Stimulated activated CD8-positive, alpha-beta memory T cell treated with anti-CD3 and anti-CD28 coated beads, Interleukin-15, amount 100 ng/mL, for 48 hours (primary cell): ENCODE measurements at regions not wholly inside any gene's neighbourhood (a gene's known extent, or its start where the extent isn't known, plus 50 kb on each side); places are given as distances from the start of the nearest gene placed in this dataset.
"Not testable (repeated sequence)": the region's sequence is repeated elsewhere in the genome, so short reads cannot be mapped to it uniquely, and the experiment has no call there.

Experiments used
- DNase-seq, 2 donors: peaks; one replicate each; pipeline ENCODE4 v3.0.0-alpha.2; 2020; ENCODE audit warnings: low read depth in 2 of 2

DNA sequence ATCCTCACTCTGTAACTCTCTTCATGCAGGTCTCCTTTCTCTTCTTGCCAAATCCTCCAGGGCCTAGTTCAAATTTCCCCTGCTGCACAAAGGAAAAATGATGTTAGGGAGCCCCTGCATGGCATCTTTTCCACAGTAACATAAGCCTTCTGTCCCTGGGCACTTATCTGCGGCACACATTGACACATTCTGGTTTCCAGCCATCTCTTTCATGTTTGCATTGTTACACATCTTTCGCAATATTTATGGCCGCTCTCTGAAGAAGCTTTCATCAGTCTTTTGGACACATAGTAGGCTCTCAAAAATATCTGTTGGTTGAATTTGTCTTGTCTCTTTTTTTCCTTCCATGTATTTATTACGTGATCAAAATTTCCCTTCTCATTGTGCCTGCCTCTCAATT, 1806.1 kb upstream of the PIK3C3 start:
- no peak for DNase-seq

DNA sequence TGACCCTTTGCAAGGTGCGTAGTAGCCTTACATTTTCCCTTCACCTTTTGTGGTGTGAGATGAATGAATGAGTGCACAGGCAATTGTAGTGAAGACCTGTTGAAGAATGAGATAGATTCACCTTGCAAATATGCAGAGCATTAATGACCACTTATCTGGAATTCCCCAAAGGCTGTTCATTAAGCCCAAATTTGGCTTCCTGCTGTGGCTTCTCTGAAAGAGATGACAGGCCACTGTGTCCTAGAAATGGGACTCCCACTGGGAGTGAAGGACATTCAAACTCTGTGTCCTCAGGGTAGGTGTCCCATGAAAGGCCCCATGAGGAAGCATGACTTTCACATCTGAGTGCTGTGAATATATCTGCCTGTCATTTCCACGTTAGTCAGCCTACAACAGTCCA, 1821.8 kb upstream of the PIK3C3 start:
- DNase-seq = no peak

DNA sequence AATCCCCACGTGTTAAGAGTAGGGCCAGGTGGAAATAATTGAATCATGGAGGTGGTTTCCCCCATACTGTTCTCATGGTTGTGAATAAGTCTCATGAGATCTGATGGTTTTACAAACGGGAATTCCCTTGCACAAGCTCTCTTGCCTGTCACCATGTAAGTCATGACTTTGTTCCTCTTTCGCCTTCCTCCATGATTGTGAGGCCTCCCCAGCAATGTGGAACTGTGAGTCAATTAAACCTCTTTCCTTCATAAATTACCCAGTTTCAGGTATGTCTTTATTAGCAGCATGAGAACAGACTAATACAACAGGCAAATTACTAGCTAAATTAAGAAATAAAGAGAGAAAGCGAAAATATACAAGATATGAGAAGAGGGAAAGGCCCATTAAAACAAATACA, 1822.6 kb upstream of the PIK3C3 start:
- DNase-seq = not testable (repeated sequence)

DNA sequence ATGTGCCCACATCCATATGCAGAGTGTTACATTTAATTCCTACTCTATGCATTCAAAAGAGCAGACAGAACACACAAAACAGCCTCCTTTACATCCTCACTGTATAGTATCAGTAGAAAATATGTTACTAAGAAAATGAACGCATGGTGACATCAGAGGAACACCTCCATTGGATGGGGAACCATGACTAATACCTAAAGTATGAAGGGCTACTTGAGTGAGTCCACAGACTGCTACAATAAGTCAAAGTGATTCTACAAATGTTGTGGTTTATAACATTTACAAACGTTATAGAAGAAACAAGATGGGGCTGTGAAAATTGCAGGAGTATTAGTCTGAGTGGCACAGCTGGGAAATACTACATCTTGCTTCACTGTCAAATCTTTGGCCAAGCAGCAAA, 1830.9 kb upstream of the PIK3C3 start:
- DNase-seq = no peak

DNA sequence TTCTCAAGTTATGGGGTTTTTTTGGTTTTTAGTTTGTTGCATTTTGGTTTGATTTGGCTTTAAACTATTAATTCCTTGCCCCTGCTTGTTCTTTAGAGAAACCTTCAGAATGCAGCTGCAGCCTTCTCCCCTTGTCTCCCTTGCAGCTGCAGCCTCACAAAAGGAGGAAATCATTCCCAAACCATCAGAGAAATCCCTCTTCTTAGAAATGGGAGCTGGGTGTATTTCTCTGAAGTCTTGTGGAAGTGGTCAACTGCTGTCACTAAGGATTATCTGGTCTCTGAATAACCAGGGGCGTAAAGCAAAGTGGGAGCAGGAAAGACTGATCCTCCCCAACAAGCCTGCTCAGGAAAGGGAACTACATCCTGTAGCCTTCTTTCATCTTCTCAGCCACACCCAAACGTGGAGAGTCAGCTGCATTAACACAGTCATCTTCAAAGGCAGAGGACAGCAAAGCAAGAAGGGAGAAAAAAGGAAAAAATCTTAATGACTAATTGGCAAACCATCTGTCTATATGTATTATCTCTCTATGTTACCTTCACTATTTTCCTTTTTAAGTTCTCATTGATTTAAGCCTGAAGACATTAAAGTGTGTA, 1834.1 kb upstream of the PIK3C3 start:
- no peak for DNase-seq

DNA sequence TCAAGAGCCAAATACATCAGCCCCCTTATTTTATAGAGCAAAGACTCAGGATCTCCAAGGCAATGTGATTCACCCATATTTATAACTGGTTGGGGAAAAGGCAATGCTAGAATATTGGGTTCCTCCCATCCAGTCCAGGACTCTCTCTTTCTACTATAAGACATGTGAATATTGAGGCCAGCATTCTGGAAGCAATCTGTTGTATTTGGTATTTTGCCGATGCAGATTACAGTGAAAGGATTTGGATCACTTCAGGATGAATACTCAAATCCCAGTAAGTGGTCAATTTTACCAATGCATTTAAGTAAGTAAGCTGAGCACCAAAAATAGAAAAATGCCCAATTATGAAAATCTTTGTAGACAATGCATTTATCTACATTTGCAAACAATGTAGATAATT, 1834.7 kb upstream of the PIK3C3 start:
- DNase-seq = no peak

DNA sequence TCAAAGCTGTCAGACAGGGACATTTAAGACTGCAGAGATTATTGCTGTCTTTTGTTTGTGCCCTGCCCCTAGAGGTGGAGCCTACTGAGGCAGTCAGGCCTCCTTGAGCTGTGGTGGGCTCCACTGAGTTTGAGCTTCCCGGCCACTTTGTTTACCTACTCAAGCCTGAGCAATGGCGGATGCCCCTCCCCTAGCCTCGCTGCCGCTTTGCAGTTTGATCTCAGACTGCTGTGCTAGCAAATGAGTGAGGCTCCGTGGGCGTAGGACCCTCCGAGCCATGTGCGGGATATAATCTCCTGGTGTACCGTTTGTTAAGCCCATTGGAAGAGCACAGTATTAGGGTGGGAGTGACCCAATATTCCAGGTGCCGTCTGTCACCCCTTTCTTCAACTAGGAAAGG, 1835.5 kb upstream of the PIK3C3 start:
- DNase-seq = not testable (repeated sequence)

DNA sequence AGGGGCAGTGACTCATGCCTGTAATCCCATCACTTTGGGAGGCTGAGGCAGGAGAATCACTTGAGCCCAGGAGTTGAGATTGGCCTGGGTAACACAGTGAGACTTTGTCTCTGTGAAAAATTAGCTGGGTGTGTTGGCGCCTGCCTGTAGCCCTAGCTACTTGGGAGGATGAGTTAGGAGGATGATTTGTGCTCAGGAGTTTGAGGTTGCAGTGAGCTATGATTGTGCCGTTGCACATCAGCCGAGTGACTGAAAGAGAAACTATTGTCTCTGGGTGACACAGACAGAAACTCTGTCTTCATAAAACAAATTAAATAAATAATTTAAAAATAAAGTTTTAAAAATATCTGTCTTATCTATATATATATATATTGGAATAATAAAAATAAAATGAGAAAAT, 1844.6 kb upstream of the PIK3C3 start:
- DNase-seq = no peak

DNA sequence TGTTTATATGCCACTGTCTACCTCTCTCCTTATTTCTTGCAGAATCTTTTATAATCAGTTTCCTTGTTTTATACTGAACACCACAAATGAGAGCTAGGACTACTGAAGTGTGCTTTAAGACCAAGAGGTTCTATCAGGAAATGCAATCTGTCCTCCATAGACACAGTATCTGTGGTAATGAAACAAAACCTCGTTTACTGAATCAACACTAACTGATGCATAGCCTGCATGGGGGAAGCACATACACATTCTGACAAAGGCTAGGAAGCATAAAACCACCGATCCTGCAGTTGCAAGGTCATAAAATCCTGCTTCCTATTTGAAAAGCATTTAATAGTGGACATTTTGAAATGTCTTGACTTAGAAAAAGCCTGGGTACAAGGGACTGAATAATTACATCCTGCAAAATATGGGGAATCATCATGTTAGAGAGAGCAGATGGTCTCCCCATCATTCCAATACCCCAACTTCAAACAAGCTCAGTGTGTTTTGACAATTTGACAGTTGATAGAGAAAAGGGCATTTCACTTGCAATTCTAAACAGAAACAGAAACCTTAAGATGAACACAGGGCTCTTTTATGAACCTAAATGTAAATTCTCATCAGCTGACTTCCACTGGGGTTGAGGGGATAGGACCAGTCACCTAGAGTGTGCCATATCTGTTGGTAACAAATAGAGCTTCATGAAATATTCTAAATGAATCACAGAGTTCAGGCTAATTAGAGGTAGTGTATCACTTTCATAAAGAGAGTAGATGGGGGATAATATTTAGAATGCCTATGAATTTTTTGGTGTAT, 1845.6 kb upstream of the PIK3C3 start:
- DNase-seq = no peak

DNA sequence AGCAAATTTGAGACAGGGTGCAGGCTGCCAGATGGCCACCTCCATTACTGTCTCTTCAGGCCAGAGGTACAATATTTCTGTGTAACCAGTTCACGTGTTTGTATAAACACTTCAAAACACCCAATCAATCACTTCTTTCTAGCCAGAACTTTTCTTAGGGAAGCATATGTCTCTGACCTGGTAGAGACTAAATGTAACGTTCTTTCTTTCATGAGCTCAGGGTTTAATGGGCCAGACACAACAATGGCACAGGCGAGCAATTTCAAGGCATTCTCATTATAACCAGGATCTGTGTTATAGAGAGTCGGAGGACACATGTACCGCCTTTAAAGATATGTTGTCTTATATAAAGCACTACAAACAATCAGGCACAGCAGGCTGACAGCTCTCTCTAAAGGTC, 1846.4 kb upstream of the PIK3C3 start:
- no peak for DNase-seq

DNA sequence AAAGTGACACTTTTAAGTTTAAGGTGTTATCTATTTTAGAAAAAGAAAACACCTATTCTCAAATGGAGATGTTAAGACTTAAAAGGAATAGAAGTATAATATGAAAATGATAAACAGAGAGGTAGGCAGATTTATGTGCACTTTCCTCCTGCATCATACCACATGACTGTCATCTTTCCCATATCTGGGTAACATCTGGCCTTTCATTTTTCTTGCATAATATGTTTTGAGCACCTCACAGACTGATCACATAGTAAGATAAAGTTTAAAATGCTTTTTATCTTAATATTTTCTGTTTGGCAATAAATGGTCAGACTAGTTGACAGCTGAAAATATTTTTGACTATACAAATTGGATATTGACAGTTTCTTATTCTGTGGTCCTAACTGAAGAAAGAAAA, 1852.1 kb upstream of the PIK3C3 start:
- DNase-seq = no peak

DNA sequence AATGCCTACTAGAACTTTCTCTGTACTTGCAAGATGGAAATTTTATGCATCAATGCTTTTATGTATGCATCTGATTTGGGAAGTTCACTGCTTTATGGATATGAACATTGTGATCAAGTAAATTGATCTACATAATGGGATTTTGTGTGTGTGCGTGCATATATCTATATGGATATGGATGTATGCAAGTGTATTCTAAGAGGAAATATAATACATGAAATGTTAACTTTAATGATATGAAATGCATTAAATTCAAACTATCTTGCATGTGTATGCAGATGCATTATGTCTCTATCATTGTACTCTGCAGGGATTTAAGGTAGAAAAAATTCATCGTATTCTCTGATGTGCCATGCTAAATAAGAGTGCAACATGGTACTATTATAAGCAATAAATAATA, 1855.4 kb upstream of the PIK3C3 start:
- no peak for DNase-seq

DNA sequence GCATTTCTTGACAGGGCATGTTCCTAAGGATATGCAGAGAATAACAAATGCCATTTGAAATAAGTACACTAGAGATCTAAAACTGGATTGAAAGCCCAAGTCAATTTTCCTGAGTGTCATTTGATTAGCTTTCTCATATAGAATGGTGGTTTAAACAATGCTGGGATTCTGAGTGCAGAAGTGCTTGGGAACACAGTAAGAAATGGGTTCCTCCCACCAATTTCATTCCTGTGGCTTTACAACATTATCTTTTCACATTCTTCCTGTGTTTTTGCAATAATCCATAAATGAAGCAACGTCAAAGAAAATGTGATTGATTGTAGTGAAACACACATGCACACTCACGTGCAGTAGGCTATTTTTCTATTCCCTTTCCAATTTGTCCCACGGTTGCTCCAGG, 1858.4 kb upstream of the PIK3C3 start:
- DNase-seq = no peak

DNA sequence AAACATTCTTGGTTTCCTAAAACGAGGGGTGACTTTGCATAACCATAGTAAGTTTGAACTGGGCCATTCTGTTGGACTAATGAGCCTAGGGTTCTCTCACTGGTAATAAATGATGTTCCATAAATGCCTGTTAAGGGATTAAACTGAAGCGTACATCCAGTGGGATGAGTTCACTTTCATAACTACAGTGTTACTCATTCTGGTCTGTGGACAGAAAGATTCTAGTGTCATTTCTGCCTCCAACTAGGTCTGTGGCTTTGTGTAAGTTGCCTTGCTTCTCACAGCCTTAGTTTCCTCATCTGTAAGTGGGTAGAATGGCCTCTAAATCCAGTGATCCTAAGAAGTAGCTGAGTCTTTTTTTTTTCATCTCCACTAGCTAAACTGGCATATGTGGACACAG, 1860.6 kb upstream of the PIK3C3 start:
- DNase-seq = no peak

DNA sequence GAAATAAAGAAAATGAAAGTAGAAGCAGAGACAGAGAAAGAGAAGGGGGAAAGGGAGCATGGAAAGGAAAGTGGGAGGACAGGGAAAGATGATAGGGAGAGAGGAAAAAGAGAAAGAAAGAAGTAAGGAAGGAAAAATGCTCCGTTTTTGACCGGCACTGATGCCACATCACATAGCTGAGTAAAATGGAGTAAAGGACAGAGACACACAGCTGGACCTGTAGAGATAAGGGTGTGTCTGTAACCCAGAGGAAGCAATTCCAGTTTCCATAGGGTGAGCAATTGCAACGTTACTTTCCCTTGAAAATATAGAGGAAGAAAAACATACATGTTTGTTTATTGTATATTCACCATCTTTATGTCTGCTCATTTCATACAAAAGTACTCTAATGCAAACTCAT, 1866.9 kb upstream of the PIK3C3 start:
- no peak for DNase-seq

DNA sequence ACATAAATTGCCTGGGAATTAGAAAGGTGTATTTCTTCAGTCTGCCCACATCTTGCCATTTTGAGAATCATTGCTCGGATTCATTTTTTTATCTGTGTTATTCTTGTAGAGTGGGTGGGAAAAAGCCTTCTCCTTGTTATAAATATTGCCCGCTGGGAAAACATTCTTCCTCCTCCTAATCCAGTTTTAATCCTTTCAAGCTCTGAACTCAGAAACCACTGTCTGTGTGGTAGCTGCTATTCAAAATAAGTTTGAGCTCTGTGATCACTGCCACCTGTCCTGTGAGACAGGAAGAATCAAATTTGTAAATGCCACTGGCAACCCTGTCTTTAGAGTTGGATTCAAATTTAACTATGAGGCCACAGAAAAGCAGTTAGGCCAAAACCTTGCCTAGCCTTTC, 1875.2 kb upstream of the PIK3C3 start:
- DNase-seq = no peak

DNA sequence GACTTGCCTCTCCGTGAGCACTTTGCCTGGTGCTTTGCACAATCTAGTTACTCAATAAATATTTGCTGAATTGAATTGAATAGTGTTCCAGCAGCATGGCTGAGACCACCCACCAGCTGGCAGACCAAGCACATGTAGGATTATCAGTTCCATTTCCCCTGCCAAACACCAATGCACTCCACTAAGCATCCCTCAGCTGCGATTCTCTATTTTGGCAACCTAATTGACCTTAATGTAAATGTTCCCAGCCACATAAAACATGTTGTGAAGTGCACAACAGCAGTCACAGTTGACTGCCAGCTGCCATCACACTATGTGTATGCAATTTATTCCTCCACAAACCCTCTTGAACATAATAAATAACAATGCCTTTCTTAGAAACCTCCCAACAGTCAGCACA, 1879.4 kb upstream of the PIK3C3 start:
- DNase-seq = no peak

DNA sequence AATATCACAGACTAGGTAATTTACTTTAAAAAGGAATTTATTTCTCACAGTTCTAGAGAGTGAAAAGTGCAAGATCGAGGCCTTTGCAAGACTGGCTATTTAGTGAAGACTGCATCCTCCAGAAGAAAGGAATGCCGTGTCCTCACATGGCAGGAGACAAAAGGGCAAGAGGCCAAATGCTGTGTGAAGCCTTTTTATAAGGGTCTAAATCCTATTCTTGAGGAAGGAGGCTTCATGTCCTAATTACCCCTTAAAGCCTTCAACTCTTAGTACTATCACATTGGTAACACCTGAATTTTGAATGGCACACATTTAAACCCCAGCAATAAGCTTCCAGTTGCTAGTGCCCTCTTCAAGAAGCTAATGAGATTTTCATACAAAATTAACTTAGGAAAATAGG, 1882.3 kb upstream of the PIK3C3 start:
- no peak for DNase-seq

DNA sequence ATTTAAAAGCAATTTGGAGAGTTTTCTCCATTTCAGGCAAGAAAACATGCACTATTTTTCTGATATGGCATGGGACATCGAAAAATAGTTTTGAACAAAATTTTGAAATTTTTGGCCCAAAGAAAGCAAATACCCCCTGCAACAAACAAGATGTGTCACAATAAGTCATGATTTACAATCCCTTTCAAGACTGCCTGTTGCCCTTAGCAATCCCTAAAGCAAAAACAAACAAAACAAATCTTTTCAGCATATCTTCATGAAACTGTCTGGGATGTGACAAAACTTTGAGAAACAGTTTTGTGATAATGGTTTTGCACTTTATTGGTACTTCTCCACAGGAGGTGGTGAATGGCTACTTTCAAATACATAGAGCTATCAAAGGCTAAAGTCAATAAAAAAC, 1888.7 kb upstream of the PIK3C3 start:
- no peak for DNase-seq

DNA sequence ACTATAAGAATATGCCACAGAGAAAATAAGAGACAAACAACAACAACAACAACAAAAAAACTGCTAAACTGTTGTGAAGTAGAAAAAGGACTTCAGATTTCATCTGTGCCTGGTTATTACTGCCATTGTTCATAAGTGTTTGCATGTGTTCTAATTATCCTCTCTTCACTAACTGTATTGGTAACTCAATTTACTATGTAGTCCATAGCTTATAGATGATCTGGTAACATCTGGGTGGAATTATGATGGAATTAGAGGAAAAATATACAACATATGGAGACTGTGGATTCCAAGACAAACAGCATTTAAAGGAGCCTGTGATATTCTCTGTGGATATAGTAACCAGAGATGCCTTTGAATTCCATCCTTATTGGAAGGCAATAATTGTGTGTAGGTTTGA, 1891.5 kb upstream of the PIK3C3 start:
- no peak for DNase-seq

DNA sequence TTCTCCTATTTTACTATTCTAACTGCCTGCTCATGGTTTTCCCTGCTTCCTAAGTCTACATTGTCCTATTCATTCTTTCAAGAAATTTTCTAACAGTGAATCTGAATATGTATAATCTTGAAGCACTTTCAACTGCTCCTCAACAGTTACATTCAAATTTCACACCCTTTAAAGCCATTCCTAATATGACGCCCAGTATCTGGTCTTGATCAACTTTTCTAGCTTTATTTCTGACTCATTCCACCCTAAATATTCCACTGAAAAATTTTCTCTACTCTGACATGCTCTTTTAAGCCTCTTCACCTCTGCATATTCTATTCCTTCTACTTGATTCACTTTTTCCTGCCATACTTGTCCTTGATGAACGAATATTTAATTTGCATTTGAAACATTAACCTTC, 1893.9 kb upstream of the PIK3C3 start:
- no peak for DNase-seq

DNA sequence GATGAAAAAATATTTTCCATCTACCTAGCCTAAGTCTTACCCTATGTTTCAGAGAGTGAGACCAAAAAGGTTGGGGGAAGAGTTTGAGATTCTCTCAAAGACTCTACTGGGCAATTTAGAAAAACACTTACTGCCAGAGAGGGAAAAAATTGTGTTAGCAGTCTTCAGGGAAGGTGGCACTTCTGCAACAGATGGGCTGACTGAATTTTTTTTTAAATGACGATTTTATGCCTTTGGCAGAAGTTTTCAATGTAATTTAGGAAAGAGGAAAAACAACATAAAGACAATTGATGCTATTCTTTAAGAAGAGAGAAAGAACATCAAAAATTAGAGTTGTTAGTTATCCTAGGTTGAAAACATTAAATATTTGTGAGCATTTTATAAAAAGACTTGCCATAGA, 1894.5 kb upstream of the PIK3C3 start:
- no peak for DNase-seq

DNA sequence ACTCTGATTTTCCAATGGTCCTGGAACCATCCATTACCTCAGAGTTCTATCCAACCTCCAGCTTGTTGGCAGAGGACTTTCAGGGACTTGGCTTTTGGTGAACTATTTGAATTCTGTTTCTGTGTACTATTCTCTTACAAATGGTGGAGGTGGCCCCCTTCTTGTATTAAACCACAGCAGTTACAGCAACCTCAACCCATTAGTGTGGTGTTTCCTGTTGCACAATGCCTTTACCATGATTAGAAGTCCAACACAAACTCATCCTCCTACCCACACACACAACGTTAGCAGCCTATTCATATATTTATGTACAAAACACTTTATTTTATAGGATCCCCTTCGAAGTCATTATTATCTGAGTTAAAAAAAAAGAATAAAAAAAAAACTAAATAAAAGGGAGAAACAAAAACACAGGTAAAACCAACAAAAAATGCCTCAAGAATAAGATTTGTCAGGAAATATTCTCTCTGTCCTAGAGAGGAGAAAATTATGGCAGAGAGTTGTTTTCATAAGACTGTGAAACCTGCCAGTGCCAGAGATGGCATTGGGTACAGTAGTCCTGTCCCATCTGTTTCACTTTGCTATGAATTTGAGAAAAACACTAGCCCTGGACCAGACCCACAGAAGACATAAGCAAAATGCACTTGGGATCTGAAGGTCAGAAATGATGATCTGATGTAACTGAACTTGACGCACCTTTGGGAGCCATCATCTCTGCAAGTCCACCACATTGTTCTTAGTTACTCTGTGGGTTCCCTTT, 1896.0 kb upstream of the PIK3C3 start:
- no peak for DNase-seq
